ENCODE measurements at regions not wholly inside any gene's neighbourhood (a gene's known extent, or its start where the extent isn't known, plus 50 kb on each side); places are given as distances from the start of the nearest gene placed in this dataset.

- no peak for DNase-seq (ENCODE audit: low spot score)
Observed at GRCh38 chr2:56444339-56444738, 260.5 kb downstream of the CCDC85A start.

- no peak for DNase-seq (ENCODE audit: low spot score)
Observed at GRCh38 chr2:56448403-56449001, 264.7 kb downstream of the CCDC85A start.

GRCh38 chr2:56449002-56449431, 265.2 kb downstream of the CCDC85A start:
- DNase-seq (ENCODE audit: low spot score) = no peak

- DNase-seq (ENCODE audit: low spot score) = no peak
Observed at GRCh38 chr2:56449449-56449860, 265.7 kb downstream of the CCDC85A start.

DNA sequence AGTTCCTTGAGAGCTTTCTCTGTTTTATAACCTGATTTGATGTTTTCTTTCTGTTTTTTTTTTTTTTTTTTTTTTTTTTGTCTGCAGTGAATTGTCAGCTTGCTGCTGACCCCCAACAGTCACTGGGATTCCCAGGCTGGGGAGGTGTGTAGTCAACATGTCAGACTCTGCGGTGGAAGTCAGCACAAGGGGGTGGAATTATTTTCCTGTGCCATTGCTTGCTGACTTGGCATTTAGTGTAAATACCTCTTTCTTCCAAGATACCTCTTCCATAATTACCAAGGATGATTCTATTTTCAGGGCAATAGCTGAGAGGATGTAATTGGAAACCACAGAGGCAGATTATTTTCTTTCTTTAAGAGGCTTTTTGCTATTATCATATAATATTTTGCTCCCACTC, 266.3 kb downstream of the CCDC85A start:
- no peak for DNase-seq (ENCODE audit: low spot score)

DNA sequence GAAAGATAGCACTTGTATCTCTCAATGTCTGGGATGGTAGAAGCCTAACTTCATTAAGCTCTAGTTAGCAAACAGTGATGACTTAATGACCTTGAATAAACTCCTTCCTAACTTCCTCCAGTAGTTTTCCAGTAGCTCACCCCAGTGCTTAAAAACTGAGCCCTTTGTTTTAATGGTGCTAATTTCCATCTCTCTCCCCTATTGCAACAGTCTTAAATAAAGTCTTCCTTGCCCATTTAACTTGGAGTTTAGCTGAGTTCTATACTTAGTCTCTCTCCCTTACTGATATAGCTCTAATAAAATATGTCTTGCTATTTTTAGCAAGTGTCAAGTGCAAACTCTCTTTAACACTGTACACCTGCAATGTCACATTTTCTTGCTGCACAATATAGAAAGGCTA, 267.0 kb downstream of the CCDC85A start:
- DNase-seq (ENCODE audit: low spot score) = no peak

DNA sequence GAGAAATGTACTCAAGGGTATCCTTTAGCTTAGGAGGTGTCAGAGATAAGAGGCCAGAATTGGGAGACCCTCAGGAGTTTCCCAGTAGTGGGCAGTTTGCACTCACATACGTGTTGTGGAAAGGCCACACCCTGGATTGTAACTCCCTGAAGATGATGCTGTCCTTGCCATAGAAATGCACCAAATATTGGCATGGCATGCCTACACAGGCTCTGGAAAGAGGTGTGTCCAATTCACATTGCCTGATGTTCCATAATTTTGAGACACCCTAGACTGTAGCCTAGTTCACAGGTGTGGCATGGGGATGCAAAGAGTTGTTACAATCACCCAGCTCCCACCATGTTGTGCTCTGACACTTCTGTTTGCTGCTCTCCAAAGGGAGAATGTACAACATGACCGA, 271.9 kb downstream of the CCDC85A start:
- DNase-seq (ENCODE audit: low spot score) = no peak

- no peak for DNase-seq (ENCODE audit: low spot score)
Observed at GRCh38 chr2:56456791-56457190, 273.0 kb downstream of the CCDC85A start.

GRCh38 chr2:56460508-56460907, 276.7 kb downstream of the CCDC85A start:
- no peak for DNase-seq (ENCODE audit: low spot score)

DNA sequence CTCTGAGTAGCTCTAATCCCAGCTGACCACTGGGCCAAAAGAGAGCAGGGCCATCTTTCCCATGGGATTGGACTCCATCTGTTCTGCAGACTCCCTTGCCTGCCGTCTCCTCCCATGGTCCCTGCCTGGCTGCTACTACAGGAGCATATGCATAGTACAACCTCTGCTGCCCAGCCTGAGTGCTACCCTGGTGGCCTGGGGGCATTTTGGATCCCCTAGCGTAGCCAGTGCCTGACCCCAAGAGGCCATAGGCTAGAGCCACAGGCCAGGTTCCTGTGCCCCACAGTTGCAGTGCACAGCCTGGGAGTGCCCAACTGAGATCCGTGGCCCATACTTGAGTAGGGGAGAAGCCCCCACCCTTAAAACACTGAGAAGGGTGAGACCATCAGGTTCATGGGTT, 280.3 kb downstream of the CCDC85A start:
- no peak for DNase-seq (ENCODE audit: low spot score)

GRCh38 chr2:56464613-56465012, 280.8 kb downstream of the CCDC85A start:
- no peak for DNase-seq (ENCODE audit: low spot score)

DNA sequence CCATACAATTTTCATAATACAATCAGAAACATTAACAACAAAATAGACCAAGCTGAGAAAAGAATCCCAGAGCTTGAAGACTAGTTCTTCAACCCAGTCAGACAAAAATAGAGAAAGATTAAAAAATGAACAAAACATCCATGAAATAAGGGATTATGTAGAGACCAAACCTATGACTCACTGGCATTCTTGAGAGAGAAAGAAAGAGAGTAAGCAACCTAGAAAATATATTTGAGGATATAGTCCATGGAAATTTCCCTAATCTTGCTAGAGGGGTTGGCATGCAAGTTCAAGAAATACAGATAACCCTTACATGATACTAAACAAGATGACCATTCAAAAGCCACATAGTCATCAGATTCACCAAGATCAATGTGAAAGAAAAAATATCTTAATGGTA, 281.7 kb downstream of the CCDC85A start:
- no peak for DNase-seq (ENCODE audit: low spot score)

- DNase-seq (ENCODE audit: low spot score) = no peak
Observed at GRCh38 chr2:56473524-56473923, 289.7 kb downstream of the CCDC85A start.

- no peak for DNase-seq (ENCODE audit: low spot score)
Observed at GRCh38 chr2:56474412-56475158, 290.8 kb downstream of the CCDC85A start.

GRCh38 chr2:56475191-56475590, 291.4 kb downstream of the CCDC85A start:
- no peak for DNase-seq (ENCODE audit: low spot score)

DNA sequence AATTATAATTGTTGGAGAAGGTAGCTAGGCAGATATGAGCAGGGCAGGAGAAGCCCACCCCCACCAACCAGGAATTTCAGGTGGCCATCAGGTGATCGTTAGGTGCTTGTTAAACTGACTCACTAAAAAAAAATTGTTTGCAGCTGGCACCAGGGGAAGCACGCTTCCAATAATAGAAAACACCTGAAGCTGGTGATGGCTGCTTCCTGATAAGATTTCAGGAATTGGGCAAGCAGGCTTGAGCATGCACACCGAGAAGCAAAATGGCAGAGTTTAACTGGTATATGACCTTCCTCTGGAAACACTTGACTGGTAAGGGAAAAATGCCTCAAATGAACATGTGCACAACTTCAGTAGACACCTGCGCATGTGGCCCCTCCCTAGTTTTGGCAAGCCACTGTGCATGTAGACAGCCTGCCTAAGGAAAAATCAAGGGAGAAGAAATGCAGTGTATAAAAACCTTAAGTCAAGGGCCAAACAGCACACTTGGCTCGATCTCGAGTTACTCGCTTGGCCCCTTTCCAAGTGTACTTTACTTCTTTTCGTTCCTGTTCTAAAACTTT, 292.8 kb downstream of the CCDC85A start:
- no peak for DNase-seq (ENCODE audit: low spot score)

DNA sequence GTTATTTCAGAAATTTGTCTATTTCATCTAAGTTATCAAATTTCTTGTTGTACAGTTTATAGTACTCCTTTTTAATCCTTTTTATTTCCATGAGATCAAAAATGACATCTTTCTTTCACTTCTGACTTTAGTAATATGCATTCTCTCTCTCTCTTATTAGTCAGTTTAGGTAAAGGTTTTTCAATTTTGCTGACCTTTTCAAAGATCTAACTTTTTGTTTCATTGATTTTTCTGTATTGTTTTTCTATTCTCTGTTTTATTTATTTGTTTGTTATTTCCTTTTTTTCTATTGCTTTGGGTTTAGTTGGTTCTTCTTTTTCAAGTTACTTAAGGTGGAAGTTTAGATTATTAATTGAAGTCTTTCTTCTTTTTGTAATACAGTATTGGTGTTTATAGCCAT, 294.2 kb downstream of the CCDC85A start:
- DNase-seq (ENCODE audit: low spot score) = no peak

GRCh38 chr2:56483081-56483480, 299.3 kb downstream of the CCDC85A start:
- no peak for DNase-seq (ENCODE audit: low spot score)

DNA sequence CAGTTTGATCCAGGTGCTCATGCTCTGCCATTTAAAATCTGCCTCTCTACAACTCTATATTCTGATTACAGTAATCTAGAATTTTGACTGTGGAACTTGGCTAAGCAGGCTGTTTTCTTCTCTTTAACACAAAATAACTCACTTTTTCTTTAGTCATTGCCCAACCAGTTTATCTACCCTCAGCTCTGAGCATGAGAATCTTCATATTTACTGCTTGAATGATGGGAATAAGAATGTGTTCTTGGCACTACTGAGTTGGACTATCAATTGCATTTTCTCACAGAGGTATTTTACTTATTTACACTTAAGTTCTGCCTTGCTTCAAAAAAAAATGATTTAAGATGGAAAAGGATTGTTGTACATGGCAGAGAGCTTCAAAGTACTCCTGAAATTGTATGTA, 301.1 kb downstream of the CCDC85A start:
- no peak for DNase-seq (ENCODE audit: low spot score)

- no peak for DNase-seq (ENCODE audit: low spot score)
Observed at GRCh38 chr2:56500317-56500716, 316.5 kb downstream of the CCDC85A start.

GRCh38 chr2:56502616-56503015, 318.8 kb downstream of the CCDC85A start:
- no peak for DNase-seq (ENCODE audit: low spot score)

GRCh38 chr2:56505885-56506284, 322.1 kb downstream of the CCDC85A start:
- DNase-seq (ENCODE audit: low spot score) = no peak

DNA sequence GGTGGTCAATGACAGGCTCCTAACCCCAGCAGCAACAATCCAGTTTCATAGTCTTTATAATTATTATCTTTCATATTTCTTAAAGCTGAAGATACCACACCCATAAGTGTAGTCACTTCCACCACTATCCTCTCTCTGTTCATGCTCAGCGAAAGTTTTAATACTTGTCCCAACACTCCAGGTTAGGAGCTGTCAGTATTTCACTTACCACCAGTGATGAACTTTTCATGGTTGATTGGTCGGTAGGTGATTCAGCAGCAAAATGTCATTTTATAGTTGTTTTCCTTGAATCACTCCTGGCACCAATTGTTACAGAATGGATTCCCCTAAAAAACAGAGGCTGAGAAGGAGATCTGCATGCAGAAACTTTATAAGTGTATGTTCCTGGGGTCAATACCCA, 324.9 kb downstream of the CCDC85A start:
- DNase-seq (ENCODE audit: low spot score) = no peak

DNA sequence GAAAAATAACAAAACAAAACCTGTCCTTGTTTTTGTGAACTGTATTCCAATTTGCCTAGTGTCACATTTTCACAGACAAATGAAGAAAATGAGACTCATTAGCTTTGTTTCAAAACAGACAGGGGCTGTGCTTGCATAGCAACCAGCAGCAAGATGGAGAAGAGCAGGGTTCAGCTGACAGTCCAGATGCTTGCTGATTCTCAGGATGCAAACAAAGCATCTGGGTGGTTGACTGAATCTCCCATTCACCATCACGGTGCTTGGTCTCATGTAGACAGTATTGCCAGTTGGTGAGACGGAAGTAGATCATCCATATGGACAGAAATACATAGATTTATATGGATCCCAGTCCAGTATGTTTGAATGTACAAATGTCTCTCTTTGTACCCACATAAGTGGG, 326.8 kb downstream of the CCDC85A start:
- DNase-seq (ENCODE audit: low spot score) = no peak

All from COLO829 (cell line).